Activated CD8-positive, alpha-beta T cell treated with anti-CD3 and anti-CD28 coated beads for 36 hours (primary cell): ENCODE measurements at regions not wholly inside any gene's neighbourhood (a gene's known extent, or its start where the extent isn't known, plus 50 kb on each side); places are given as distances from the start of the nearest gene placed in this dataset.

Source experiments
- ATAC-seq: fragments of 200-7000 bp; cut with Tn5 transposase; one replicate; pipeline ENCODE4 v1.10.0; 2021; ENCODE audit warnings: mild to moderate bottlenecking, moderate library complexity
- CTCF ChIA-PET: fragments of 350-600 bp; sonication (Branson Sonifier 250); formaldehyde crosslinking; loops from one replicate; lab custom pipeline; 2021; ENCODE audit warnings: antibody characterized with exemption; lab: Charles Lee
- POLR2A ChIA-PET: fragments of 350-600 bp; sonication (Branson Sonifier 250); formaldehyde crosslinking; loops from one replicate; lab custom pipeline; 2021; ENCODE audit warnings: antibody characterized with exemption; lab: Charles Lee
- DNase-seq: peaks from one replicate; pipeline ENCODE4 v3.0.0-alpha.2; 2020
- H3K27ac Mint-ChIP-seq: one replicate; pipeline ENCODE4 v1.8.0; 2021; ENCODE audit warnings: mild to moderate bottlenecking, mixed read lengths
- H3K27me3 Mint-ChIP-seq: one replicate; pipeline ENCODE4 v1.8.0; 2021; ENCODE audit warnings: mixed read lengths
- H3K36me3 Mint-ChIP-seq: one replicate; pipeline ENCODE4 v1.8.0; 2021; ENCODE audit warnings: low read depth, mixed read lengths
- H3K4me1 Mint-ChIP-seq: one replicate; pipeline ENCODE4 v1.8.0; 2021; ENCODE audit warnings: low read depth, mixed read lengths
- H3K4me3 Mint-ChIP-seq: one replicate; pipeline ENCODE4 v1.8.0; 2021; ENCODE audit warnings: mild to moderate bottlenecking, moderate library complexity, mixed read lengths
- H3K9me3 Mint-ChIP-seq: one replicate; pipeline ENCODE4 v1.8.0; 2021; ENCODE audit warnings: mixed read lengths
- intact Hi-C: fragments of 100-400 bp; cut with micrococcal nuclease; formaldehyde crosslinking; loops from one replicate; pipeline ENCODE4 v1.10.0; 2022
- TF ChIP-seq, protein P1 (sequence below): fragments of 200-600 bp; IDR thresholded peaks from one replicate; pipeline ENCODE4 v1.8.0; 2022; ENCODE audit warnings: antibody characterized with exemption, mild to moderate bottlenecking

- H3K27me3 Mint-ChIP-seq: peaks cover 3% of the 10 kb centered on the region
- ATAC-seq: peak; percentile 69
- H3K4me1 Mint-ChIP-seq: peaks cover 25% of the 10 kb centered on the region
- no peaks in the 10 kb centered on the region for H3K36me3 Mint-ChIP-seq
- no peak overlapping the region for H3K4me3 Mint-ChIP-seq
- no peaks in the 10 kb centered on the region for H3K9me3 Mint-ChIP-seq
- peak; percentile 7 for DNase-seq
- POLR2A ChIA-PET: interaction anchor here (0.9 kb wide), 1 partner anchor 22 kb away, joined by 3 read pairs; no protein-coding TSS in a partner anchor
- peak overlapping the region; percentile 4 for H3K27ac Mint-ChIP-seq
- intact Hi-C loops: no loop called here
- CTCF ChIA-PET: interaction anchor here (1.3 to 1.8 kb wide), 2 partner anchors 9 to 201 kb away, joined by 3 to 4 read pairs; no protein-coding TSS in a partner anchor
- TF ChIP-seq, protein P1, sequence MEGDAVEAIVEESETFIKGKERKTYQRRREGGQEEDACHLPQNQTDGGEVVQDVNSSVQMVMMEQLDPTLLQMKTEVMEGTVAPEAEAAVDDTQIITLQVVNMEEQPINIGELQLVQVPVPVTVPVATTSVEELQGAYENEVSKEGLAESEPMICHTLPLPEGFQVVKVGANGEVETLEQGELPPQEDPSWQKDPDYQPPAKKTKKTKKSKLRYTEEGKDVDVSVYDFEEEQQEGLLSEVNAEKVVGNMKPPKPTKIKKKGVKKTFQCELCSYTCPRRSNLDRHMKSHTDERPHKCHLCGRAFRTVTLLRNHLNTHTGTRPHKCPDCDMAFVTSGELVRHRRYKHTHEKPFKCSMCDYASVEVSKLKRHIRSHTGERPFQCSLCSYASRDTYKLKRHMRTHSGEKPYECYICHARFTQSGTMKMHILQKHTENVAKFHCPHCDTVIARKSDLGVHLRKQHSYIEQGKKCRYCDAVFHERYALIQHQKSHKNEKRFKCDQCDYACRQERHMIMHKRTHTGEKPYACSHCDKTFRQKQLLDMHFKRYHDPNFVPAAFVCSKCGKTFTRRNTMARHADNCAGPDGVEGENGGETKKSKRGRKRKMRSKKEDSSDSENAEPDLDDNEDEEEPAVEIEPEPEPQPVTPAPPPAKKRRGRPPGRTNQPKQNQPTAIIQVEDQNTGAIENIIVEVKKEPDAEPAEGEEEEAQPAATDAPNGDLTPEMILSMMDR: no peak
These were observed 100.0 kb downstream of the DUSP6 start for GRCh38 chr12:89252284-89252683.

- DNase-seq (no peak), ATAC-seq (peak; percentile 56)
- no peaks in the 10 kb centered on the region for H3K9me3 Mint-ChIP-seq
- H3K27me3 Mint-ChIP-seq: peaks cover 3% of the 10 kb centered on the region
- no peak overlapping the region for H3K4me3 Mint-ChIP-seq
- POLR2A ChIA-PET: interaction anchor here (0.6 to 0.9 kb wide), 2 partner anchors 23 to 44 kb away, joined by 3 read pairs; no protein-coding TSS in a partner anchor
- TF ChIP-seq, protein P1: no peak
- peaks cover 25% of the 10 kb centered on the region for H3K4me1 Mint-ChIP-seq
- no peaks in the 10 kb centered on the region for H3K36me3 Mint-ChIP-seq
- intact Hi-C loops: no loop called here
- CTCF ChIA-PET: interaction anchor here (1.3 to 1.8 kb wide), 2 partner anchors 10 to 201 kb away, joined by 3 to 4 read pairs; no protein-coding TSS in a partner anchor
- peak overlapping the region; percentile 4 for H3K27ac Mint-ChIP-seq
These were observed 100.7 kb downstream of the DUSP6 start for GRCh38 chr12:89251342-89252271.

DNA sequence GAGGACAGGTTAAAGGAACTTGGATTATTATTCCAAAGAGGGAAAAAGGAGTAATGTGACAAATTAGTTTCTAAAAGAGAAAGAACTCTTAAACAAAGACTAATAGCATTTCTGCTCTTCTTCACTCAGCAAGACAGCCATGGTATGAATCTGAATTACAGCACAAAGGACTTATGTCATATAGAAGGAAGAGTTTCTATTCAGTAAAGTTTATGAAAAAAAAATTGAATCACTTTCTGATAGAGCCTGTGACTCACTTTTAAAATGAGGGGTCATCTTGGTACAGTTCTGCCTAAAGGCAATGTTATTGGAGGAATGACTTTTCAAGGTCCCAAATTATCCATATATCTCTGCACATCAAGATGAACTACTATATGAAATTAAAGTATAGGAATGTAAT is 101.7 kb downstream of the DUSP6 start:
- no peaks in the 10 kb centered on the region for H3K36me3 Mint-ChIP-seq
- no peaks in the 10 kb centered on the region for H3K9me3 Mint-ChIP-seq
- POLR2A ChIA-PET: no interaction called here
- H3K4me3 Mint-ChIP-seq: no peak overlapping the region
- DNase-seq (no peak), ATAC-seq (peak; percentile 40)
- H3K4me1 Mint-ChIP-seq: peaks cover 31% of the 10 kb centered on the region
- TF ChIP-seq, protein P1: no peak
- H3K27me3 Mint-ChIP-seq: peaks cover 3% of the 10 kb centered on the region
- H3K27ac Mint-ChIP-seq: no peak overlapping the region
- CTCF ChIA-PET: interaction anchor here (1.1 to 1.8 kb wide), 2 partner anchors 15 to 200 kb away, joined by 3 to 4 read pairs; no protein-coding TSS in a partner anchor
- intact Hi-C loops: no loop called here

- H3K9me3 Mint-ChIP-seq: no peaks in the 10 kb centered on the region
- CTCF ChIA-PET: interaction anchor here (1.1 kb wide), 1 partner anchor 15 kb away, joined by 3 read pairs; no protein-coding TSS in a partner anchor
- TF ChIP-seq, protein P1: no peak
- POLR2A ChIA-PET: no interaction called here
- no peaks in the 10 kb centered on the region for H3K36me3 Mint-ChIP-seq
- peaks cover 3% of the 10 kb centered on the region for H3K27me3 Mint-ChIP-seq
- no peak overlapping the region for H3K4me3 Mint-ChIP-seq
- intact Hi-C loops: no loop called here
- no peak overlapping the region for H3K27ac Mint-ChIP-seq
- peaks cover 35% of the 10 kb centered on the region for H3K4me1 Mint-ChIP-seq
- DNase-seq (no peak), ATAC-seq (no peak)
These were observed 102.1 kb downstream of the DUSP6 start for GRCh38 chr12:89250213-89250612.

DNA sequence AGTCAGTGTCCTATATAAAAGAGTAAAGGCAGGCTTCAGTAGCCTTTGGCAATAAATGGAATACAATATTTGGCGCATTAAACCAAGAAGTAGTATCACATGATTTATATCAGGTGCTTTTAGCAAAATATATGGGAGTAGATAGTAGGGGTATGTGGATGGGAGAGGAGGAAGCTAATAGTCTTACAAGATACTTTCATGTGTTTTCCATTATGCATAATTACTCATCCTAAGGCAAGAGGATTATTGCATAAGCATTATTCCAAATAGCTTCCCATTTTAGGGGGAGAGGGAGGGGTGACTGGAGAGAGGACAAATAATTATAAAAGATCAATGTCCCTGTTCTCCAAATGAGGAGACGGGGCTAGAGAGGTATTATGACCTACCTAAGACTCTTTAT is 104.3 kb downstream of the DUSP6 start:
- CTCF ChIA-PET: interaction anchor here (1.2 kb wide), 1 partner anchor 231 kb away, joined by 3 read pairs; no protein-coding TSS in a partner anchor
- Mint-ChIP-seq H3K27me3 (peaks cover 3% of the 10 kb centered on the region), H3K9me3 (peaks cover 5% of the 10 kb centered on the region), H3K36me3 (no peaks in the 10 kb centered on the region), H3K4me3 (no peak overlapping the region), H3K27ac (no peak overlapping the region), H3K4me1 (peaks cover 53% of the 10 kb centered on the region)
- no peak for DNase-seq
- no peak for ATAC-seq
- TF ChIP-seq, protein P1: no peak
- POLR2A ChIA-PET: no interaction called here
- intact Hi-C loops: no loop called here
